ENCODE measurements at regions not wholly inside any gene's neighbourhood (a gene's known extent, or its start where the extent isn't known, plus 50 kb on each side); places are given as distances from the start of the nearest gene placed in this dataset.

DNA sequence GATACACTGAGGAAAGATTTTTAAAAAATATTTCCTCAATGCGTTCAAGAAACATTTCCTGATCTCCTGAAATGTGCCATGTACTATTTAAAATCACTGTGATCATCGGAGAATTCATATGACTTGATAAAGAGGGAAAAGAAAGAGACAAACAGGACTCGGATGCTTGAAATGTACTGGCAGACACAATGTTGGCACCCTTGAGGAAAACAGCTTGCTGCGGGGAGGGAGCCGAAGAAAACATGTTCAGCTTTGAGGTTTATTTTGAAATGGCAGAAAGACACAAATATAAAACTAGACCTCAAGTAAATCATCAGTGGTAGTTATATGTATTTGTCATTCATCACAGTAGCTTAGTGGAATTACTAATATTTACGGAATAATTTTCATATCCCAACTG, 100.9 kb upstream of the BRINP3 start:
- Histone ChIP-seq H3K4me3 (ENCODE audit: low read depth, low read length) (no peak overlapping the region), H3K27ac (no peak overlapping the region), H3K36me3 (replicated peaks) (no peaks in the 10 kb centered on the region), H3K27me3 (replicated peaks) (no peaks in the 10 kb centered on the region)
- no peak for DNase-seq
- TF ChIP-seq, protein P1, sequence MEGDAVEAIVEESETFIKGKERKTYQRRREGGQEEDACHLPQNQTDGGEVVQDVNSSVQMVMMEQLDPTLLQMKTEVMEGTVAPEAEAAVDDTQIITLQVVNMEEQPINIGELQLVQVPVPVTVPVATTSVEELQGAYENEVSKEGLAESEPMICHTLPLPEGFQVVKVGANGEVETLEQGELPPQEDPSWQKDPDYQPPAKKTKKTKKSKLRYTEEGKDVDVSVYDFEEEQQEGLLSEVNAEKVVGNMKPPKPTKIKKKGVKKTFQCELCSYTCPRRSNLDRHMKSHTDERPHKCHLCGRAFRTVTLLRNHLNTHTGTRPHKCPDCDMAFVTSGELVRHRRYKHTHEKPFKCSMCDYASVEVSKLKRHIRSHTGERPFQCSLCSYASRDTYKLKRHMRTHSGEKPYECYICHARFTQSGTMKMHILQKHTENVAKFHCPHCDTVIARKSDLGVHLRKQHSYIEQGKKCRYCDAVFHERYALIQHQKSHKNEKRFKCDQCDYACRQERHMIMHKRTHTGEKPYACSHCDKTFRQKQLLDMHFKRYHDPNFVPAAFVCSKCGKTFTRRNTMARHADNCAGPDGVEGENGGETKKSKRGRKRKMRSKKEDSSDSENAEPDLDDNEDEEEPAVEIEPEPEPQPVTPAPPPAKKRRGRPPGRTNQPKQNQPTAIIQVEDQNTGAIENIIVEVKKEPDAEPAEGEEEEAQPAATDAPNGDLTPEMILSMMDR (IDR thresholded peaks at IDR 0.05; ENCODE audit: low read depth, low read length, missing control alignments): no peak
- in situ Hi-C loops (cut with HindIII; ENCODE audit: low pct_ligation_motif_present, low sequenced_read_pairs): no loop called here

DNA sequence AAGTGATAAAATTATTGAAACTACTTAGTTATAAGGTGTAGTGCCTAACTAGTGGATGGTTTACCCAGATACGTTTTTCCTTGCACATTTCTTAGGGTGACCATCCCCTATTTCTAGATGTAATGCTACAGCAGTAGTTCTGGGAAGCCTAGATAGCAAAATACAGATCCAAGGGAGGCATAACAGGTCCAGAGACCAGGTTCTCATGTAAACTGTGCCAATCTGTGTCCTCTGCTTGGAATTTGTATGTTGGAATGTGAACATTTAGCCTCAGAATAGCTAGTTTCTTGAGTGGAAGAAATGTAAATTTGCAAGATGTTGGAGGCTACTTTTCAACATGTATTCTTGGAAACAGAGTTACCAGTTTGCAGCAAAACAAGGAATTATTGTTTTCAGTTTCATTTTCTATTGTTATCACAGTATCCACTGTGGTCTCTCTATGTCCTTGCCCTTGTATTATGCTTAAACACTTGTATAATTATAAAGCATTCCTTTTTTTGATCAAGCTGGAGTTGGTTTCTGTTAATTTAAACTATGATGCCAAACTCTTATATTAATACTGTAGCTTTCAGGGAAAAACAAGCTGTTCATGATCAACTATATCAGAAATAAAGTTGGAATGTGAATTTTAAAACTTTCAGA, 102.0 kb upstream of the BRINP3 start:
- TF ChIP-seq, protein P1 (IDR thresholded peaks at IDR 0.05; ENCODE audit: low read depth, low read length, missing control alignments): no peak
- in situ Hi-C loops (cut with HindIII; ENCODE audit: low pct_ligation_motif_present, low sequenced_read_pairs): no loop called here
- H3K4me3 ChIP-seq (ENCODE audit: low read depth, low read length): no peak overlapping the region
- no peaks in the 10 kb centered on the region for H3K27me3 ChIP-seq (replicated peaks)
- no peak for DNase-seq
- H3K27ac ChIP-seq: no peak overlapping the region
- H3K36me3 ChIP-seq (replicated peaks): no peaks in the 10 kb centered on the region

DNA sequence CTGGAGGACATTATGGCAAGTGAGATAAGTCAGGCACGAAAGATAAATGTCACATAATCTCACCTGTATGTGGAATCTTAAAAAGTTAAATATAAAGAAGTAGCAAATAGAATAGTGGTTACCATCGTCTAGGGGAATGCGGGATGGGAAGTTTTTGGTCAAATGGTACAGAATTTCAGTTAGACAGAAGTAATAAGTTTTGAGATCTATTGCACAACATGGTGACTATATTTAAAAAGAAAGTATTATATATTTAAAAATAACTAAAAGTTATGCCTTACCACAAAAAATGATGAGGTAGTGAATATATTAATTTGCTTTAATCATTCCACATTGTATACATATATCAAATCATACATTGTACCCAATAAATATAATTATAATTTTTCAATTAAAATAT, 106.2 kb upstream of the BRINP3 start:
- Histone ChIP-seq H3K27ac (no peak overlapping the region), H3K36me3 (replicated peaks) (no peaks in the 10 kb centered on the region), H3K4me3 (ENCODE audit: low read depth, low read length) (no peak overlapping the region), H3K27me3 (replicated peaks) (no peaks in the 10 kb centered on the region)
- in situ Hi-C loops (cut with HindIII; ENCODE audit: low pct_ligation_motif_present, low sequenced_read_pairs): no loop called here
- TF ChIP-seq, protein P1 (IDR thresholded peaks at IDR 0.05; ENCODE audit: low read depth, low read length, missing control alignments): no peak
- no peak for DNase-seq

DNA sequence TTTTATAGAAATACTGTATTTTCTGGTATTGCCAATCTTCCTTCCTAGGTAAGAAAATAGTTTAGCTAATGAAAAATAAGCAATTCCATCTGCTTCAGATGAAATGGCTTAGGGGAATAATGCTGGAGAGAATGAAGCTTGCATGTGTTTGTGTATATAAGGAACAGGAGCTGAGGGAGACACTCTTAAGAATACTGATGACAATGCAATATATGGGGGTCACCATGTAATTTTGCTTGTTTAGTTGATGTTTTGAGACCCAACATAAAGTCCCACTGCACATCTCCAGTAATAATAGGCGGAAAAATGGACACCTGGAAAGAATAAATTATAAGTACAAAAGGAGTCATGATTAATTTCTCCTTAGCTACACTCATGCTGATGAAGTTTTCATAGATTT, 110.8 kb upstream of the BRINP3 start:
- TF ChIP-seq, protein P1 (IDR thresholded peaks at IDR 0.05; ENCODE audit: low read depth, low read length, missing control alignments): no peak
- DNase-seq: no peak
- Histone ChIP-seq H3K27ac (no peak overlapping the region), H3K4me3 (ENCODE audit: low read depth, low read length) (no peak overlapping the region), H3K36me3 (replicated peaks) (no peaks in the 10 kb centered on the region), H3K27me3 (replicated peaks) (no peaks in the 10 kb centered on the region)
- in situ Hi-C loops (cut with HindIII; ENCODE audit: low pct_ligation_motif_present, low sequenced_read_pairs): no loop called here

DNA sequence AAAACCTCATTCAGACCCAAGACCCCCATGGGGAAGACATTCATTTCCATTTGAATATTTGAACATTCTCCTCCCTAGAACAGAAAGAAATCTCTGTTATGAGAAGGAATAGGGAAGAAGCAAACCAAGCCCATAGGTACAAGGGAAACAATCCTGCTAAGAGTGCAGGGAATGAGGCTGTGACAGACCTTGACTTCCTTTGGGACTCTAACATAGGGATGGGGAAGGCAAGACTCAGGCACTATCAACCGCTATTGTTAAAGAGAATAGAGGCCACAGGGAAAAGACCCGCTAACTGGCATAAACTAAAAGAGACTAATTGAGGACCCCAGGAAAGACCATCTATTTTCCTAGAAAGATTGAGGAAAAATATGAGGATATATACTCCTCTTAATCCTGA, 117.8 kb upstream of the BRINP3 start:
- no peaks in the 10 kb centered on the region for H3K36me3 ChIP-seq (replicated peaks)
- H3K4me3 ChIP-seq (ENCODE audit: low read depth, low read length): no peak overlapping the region
- no peaks in the 10 kb centered on the region for H3K27me3 ChIP-seq (replicated peaks)
- TF ChIP-seq, protein P1 (IDR thresholded peaks at IDR 0.05; ENCODE audit: low read depth, low read length, missing control alignments): no peak
- no peak for DNase-seq
- H3K27ac ChIP-seq: no peak overlapping the region
- in situ Hi-C loops (cut with HindIII; ENCODE audit: low pct_ligation_motif_present, low sequenced_read_pairs): no loop called here

DNA sequence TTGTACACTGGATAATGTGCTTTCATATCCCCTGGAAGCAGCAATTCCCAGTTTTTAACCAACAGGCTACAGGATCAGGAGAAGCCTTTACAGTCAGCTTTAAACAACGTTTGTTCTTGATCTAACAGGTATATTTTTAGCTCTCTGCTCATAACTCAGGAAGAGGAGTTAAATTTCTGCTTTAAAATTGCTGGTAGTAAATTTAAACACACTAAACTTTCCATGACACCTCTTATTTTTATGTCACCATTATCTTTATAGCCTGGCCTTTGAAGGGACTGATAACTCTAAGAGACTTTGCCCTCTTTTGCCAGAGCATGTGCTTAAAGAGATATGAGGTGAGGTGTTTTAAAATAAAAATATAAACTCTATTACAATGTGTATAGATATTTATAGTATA, 119.6 kb upstream of the BRINP3 start:
- no peak overlapping the region for H3K4me3 ChIP-seq (ENCODE audit: low read depth, low read length)
- DNase-seq: no peak
- no peaks in the 10 kb centered on the region for H3K36me3 ChIP-seq (replicated peaks)
- TF ChIP-seq, protein P1 (IDR thresholded peaks at IDR 0.05; ENCODE audit: low read depth, low read length, missing control alignments): no peak
- H3K27me3 ChIP-seq (replicated peaks): no peaks in the 10 kb centered on the region
- no peak overlapping the region for H3K27ac ChIP-seq
- in situ Hi-C loops (cut with HindIII; ENCODE audit: low pct_ligation_motif_present, low sequenced_read_pairs): no loop called here
